ENCODE measurements at regions not wholly inside any gene's neighbourhood (a gene's known extent, or its start where the extent isn't known, plus 50 kb on each side); places are given as distances from the start of the nearest gene placed in this dataset.

GRCh38 chr2:122866095-122866494, 1110.6 kb downstream of the TSN start:
- no peak for DNase-seq (ENCODE audit: low spot score)

GRCh38 chr2:122867941-122868340, 1112.5 kb downstream of the TSN start:
- no peak for DNase-seq (ENCODE audit: low spot score)

- no peak for DNase-seq (ENCODE audit: low spot score)
These were observed 1113.3 kb downstream of the TSN start for GRCh38 chr2:122868646-122869275.

GRCh38 chr2:122873951-122874350, 1118.5 kb downstream of the TSN start:
- DNase-seq (ENCODE audit: low spot score), result no peak

GRCh38 chr2:122875091-122875865, 1119.8 kb downstream of the TSN start:
- DNase-seq (ENCODE audit: low spot score), result no peak

- no peak for DNase-seq (ENCODE audit: low spot score)
These were observed 1128.4 kb downstream of the TSN start for GRCh38 chr2:122883849-122884248.

- no peak for DNase-seq (ENCODE audit: low spot score)
These were observed 1129.4 kb downstream of the TSN start for GRCh38 chr2:122884889-122885288.

- no peak for DNase-seq (ENCODE audit: low spot score)
These were observed 1130.0 kb downstream of the TSN start for GRCh38 chr2:122885436-122885835.

- no peak for DNase-seq (ENCODE audit: low spot score)
These were observed 1131.2 kb downstream of the TSN start for GRCh38 chr2:122886479-122887145.

- no peak for DNase-seq (ENCODE audit: low spot score)
These were observed 1125.5 kb upstream of the CNTNAP5 start for GRCh38 chr2:122899614-122900013.

- DNase-seq (ENCODE audit: low spot score), result no peak
These were observed 1119.7 kb upstream of the CNTNAP5 start for GRCh38 chr2:122905431-122905830.

GRCh38 chr2:122908159-122908558, 1116.9 kb upstream of the CNTNAP5 start:
- DNase-seq (ENCODE audit: low spot score), result no peak

GRCh38 chr2:122927197-122927596, 1097.9 kb upstream of the CNTNAP5 start:
- no peak for DNase-seq (ENCODE audit: low spot score)

GRCh38 chr2:122927710-122928557, 1097.2 kb upstream of the CNTNAP5 start:
- no peak for DNase-seq (ENCODE audit: low spot score)

- DNase-seq (ENCODE audit: low spot score), result no peak
These were observed 1095.7 kb upstream of the CNTNAP5 start for GRCh38 chr2:122929347-122929746.

GRCh38 chr2:122935506-122935905, 1089.6 kb upstream of the CNTNAP5 start:
- no peak for DNase-seq (ENCODE audit: low spot score)

GRCh38 chr2:122939796-122940195, 1085.3 kb upstream of the CNTNAP5 start:
- no peak for DNase-seq (ENCODE audit: low spot score)

GRCh38 chr2:122949523-122949922, 1075.6 kb upstream of the CNTNAP5 start:
- no peak for DNase-seq (ENCODE audit: low spot score)

- no peak for DNase-seq (ENCODE audit: low spot score)
These were observed 1069.3 kb upstream of the CNTNAP5 start for GRCh38 chr2:122955776-122956175.

- no peak for DNase-seq (ENCODE audit: low spot score)
These were observed 1064.1 kb upstream of the CNTNAP5 start for GRCh38 chr2:122960759-122961641.

- no peak for DNase-seq (ENCODE audit: low spot score)
These were observed 1058.6 kb upstream of the CNTNAP5 start for GRCh38 chr2:122966461-122966860.

All from ureter (tissue), 1 donor.